ENCODE measurements at regions not wholly inside any gene's neighbourhood (a gene's known extent, or its start where the extent isn't known, plus 50 kb on each side); places are given as distances from the start of the nearest gene placed in this dataset.

DNA sequence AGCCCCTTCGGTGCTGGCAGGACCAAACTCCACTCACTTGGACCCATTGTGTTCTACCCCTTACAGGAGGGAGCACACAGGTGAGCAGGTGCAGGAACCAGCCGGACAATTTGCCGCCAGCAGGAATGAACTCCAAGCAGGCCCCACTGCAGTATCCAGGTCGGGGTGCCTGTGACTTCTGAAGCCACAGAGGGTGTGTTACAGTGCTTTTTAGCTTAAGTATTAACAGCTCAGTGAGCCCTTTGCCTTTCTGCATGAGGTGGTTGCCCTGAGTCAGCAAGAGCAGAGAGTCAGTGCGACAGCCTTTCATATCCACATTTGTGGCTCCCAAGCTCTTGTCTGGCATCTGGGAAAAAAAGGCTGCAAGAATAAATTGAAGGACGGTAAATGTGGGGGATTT is 366.6 kb upstream of the LRRC4C start:
- TF ChIP-seq, protein P1, sequence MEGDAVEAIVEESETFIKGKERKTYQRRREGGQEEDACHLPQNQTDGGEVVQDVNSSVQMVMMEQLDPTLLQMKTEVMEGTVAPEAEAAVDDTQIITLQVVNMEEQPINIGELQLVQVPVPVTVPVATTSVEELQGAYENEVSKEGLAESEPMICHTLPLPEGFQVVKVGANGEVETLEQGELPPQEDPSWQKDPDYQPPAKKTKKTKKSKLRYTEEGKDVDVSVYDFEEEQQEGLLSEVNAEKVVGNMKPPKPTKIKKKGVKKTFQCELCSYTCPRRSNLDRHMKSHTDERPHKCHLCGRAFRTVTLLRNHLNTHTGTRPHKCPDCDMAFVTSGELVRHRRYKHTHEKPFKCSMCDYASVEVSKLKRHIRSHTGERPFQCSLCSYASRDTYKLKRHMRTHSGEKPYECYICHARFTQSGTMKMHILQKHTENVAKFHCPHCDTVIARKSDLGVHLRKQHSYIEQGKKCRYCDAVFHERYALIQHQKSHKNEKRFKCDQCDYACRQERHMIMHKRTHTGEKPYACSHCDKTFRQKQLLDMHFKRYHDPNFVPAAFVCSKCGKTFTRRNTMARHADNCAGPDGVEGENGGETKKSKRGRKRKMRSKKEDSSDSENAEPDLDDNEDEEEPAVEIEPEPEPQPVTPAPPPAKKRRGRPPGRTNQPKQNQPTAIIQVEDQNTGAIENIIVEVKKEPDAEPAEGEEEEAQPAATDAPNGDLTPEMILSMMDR (IDR thresholded peaks at IDR 0.05), result no peak
- TF ChIP-seq POLR2A (IDR thresholded peaks at IDR 0.05), result no peak
